ENCODE measurements at regions not wholly inside any gene's neighbourhood (a gene's known extent, or its start where the extent isn't known, plus 50 kb on each side); places are given as distances from the start of the nearest gene placed in this dataset.
A peak's percentile ranks its signal among the peaks of the same experiment; 100 is the strongest.

GRCh38 chr6:27149150-27149549, 98.4 kb upstream of the PRSS16 start:
- intact Hi-C loops (cut with DNase I; ENCODE audit: low total_unique reads): no loop called here
- DNase-seq (ENCODE audit: low spot score in 2 of 2): no peak
- no peak overlapping the region for H3K4me3 ChIP-seq (ENCODE audit: low read depth, poor library complexity, severe bottlenecking)
- TF ChIP-seq, protein P1, sequence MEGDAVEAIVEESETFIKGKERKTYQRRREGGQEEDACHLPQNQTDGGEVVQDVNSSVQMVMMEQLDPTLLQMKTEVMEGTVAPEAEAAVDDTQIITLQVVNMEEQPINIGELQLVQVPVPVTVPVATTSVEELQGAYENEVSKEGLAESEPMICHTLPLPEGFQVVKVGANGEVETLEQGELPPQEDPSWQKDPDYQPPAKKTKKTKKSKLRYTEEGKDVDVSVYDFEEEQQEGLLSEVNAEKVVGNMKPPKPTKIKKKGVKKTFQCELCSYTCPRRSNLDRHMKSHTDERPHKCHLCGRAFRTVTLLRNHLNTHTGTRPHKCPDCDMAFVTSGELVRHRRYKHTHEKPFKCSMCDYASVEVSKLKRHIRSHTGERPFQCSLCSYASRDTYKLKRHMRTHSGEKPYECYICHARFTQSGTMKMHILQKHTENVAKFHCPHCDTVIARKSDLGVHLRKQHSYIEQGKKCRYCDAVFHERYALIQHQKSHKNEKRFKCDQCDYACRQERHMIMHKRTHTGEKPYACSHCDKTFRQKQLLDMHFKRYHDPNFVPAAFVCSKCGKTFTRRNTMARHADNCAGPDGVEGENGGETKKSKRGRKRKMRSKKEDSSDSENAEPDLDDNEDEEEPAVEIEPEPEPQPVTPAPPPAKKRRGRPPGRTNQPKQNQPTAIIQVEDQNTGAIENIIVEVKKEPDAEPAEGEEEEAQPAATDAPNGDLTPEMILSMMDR (IDR thresholded peaks at IDR 0.05): no peak
- WGBS, 2 donors: 43 to 67% methylated on average over 1 of the region's 1 CpG

DNA sequence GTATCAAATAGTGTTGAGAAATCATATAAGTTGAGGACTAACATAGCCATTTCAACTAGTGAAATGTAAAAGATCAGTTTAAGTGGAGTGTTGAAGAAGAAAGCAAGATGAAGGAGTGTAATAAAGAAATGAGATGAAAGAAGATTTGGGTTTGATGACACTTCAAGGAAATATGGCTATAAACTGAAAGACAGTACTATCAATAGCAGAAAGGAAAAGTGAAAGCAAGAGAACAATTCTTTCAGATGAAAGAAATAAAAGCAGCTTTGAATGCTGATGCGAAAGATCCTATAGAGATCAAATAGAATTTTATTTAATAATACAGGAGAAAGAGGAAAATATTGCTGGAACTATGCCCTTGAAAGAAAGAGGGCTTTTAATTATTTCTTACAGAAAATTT, 92.8 kb upstream of the PRSS16 start:
- no peak for DNase-seq (ENCODE audit: low spot score in 2 of 2)
- intact Hi-C loops (cut with DNase I; ENCODE audit: low total_unique reads): no loop called here
- no peak overlapping the region for H3K4me3 ChIP-seq (ENCODE audit: low read depth, poor library complexity, severe bottlenecking)
- 86 to 89% methylated on average over 1 of the region's 1 CpG for WGBS, 2 donors
- TF ChIP-seq, protein P1 (IDR thresholded peaks at IDR 0.05): no peak
- no peak for TF ChIP-seq POLR2A (IDR thresholded peaks at IDR 0.05)

- peak in 1 of 2 donors; percentile 79 for DNase-seq (ENCODE audit: low spot score in 2 of 2)
- intact Hi-C loops (cut with DNase I; ENCODE audit: low total_unique reads): no loop called here
- H3K4me3 ChIP-seq (ENCODE audit: low read depth, poor library complexity, severe bottlenecking): peak overlapping the region; percentile 15
- 35 to 39% methylated on average over 15 of the region's 15 CpGs for WGBS, 2 donors
- no peak for TF ChIP-seq POLR2A (IDR thresholded peaks at IDR 0.05)
- TF ChIP-seq, protein P1 (IDR thresholded peaks at IDR 0.05): no peak
Observed at GRCh38 chr6:27156874-27157458, 90.5 kb upstream of the PRSS16 start.

DNA sequence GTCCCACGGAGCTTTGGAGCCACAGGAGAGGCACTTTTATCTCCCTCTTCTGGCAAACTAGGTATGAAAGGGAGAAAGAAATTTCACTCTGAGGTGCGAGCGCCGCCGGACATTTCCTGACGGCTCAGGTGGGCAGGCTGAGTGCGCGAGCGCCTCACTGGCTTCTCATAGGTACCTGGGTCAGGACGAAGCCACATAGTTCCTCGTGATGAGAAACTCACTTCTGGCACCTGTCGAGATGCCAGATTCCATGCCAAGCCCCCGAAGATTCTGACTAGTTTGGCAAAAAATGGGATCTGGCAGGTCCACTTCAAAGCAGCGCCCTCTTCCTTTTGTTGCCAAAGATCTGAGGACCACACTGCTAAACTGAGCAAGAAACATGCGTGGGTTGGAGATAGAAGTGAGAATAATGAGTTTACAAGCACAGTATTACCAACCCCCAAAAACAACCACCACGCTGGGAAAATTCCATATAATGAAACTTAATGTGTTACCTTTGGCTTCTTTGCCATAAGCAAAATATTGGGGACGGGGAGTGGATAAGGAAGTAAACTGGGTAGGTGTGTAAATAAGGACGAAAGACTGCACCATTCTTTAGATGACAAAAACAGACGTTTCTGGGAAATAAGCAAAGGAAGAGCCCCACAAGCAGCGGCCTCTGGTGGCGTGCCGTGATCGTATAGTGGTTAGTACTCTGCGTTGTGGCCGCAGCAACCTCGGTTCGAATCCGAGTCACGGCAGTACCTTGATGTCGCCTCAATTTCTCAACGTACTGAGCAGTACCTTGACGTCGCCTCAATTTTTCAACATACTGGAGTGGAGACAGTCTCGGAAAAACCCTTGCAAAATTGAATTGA, 89.8 kb upstream of the PRSS16 start:
- peak; percentile 43 to 93 for DNase-seq (ENCODE audit: low spot score in 2 of 2)
- TF ChIP-seq, protein P1 (IDR thresholded peaks at IDR 0.05): no peak
- no peak for TF ChIP-seq POLR2A (IDR thresholded peaks at IDR 0.05)
- intact Hi-C loops (cut with DNase I; ENCODE audit: low total_unique reads): no loop called here
- H3K4me3 ChIP-seq (ENCODE audit: low read depth, poor library complexity, severe bottlenecking): peak overlapping the region; percentile 15
- 2% methylated on average over 34 of the region's 34 CpGs for WGBS, 2 donors

DNA sequence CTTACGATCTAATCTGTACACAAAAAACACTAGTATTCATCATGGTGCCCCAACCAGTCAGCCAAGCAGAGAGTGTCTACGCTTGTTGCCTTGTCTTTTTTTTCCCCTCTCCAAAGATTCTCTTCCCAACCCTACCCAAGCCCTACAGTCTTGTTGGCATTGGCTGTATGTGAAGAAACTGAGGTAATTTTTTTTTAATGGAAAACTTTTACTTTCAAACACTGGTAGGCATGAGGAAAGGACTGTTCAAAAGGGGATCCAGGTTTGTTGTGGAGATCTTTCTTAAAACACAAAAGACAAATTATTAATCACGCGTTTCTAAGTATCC, 89.2 kb upstream of the PRSS16 start:
- 62 to 65% methylated on average over 4 of the region's 4 CpGs for WGBS, 2 donors

More for the DNA sequence above, 89.2 kb upstream of the PRSS16 start:
- intact Hi-C loops (cut with DNase I; ENCODE audit: low total_unique reads): no loop called here
- DNase-seq (ENCODE audit: low spot score in 2 of 2): no peak
- TF ChIP-seq POLR2A (IDR thresholded peaks at IDR 0.05): no peak
- TF ChIP-seq, protein P1 (IDR thresholded peaks at IDR 0.05): no peak
- no peak overlapping the region for H3K4me3 ChIP-seq (ENCODE audit: low read depth, poor library complexity, severe bottlenecking)
